ENCODE measurements at regions not wholly inside any gene's neighbourhood (a gene's known extent, or its start where the extent isn't known, plus 50 kb on each side); places are given as distances from the start of the nearest gene placed in this dataset.

DNA sequence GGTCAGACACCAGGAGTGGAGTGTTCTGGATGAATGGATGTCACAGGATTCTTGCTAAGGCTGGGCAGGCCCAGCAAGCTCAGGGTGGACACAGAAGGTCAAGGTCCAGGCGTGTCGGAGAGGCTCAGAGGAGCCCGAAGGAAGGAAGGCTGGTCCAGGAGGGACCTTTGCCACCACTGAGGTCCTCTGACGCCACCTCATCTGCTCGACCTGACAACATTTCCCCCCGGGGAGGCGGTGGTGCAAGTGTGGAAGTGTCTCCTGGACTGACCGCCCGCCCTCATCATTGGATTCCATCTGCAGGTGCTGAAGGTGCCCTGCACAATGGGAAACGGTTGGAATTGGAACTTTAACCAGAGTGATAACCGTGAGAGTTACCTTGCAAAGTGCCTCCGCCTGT, 124.6 kb downstream of the RTP5 start:
- H3K27me3 Mint-ChIP-seq (ENCODE audit: unreplicated experiment) = peaks cover 30% of the 10 kb centered on the region
- CTCF ChIA-PET = no interaction called here
- intact Hi-C loops (cut with micrococcal nuclease; ENCODE audit: unreplicated experiment) = no loop called here

GRCh38 chr2:241994556-241995213, 125.2 kb downstream of the RTP5 start:
- CTCF ChIA-PET = no interaction called here
- BruUV-seq (replicated peaks) = no TSS peak
- no peak for DNase-seq
- intact Hi-C loops (cut with micrococcal nuclease; ENCODE audit: unreplicated experiment) = no loop called here
- TF ChIP-seq, protein P1, sequence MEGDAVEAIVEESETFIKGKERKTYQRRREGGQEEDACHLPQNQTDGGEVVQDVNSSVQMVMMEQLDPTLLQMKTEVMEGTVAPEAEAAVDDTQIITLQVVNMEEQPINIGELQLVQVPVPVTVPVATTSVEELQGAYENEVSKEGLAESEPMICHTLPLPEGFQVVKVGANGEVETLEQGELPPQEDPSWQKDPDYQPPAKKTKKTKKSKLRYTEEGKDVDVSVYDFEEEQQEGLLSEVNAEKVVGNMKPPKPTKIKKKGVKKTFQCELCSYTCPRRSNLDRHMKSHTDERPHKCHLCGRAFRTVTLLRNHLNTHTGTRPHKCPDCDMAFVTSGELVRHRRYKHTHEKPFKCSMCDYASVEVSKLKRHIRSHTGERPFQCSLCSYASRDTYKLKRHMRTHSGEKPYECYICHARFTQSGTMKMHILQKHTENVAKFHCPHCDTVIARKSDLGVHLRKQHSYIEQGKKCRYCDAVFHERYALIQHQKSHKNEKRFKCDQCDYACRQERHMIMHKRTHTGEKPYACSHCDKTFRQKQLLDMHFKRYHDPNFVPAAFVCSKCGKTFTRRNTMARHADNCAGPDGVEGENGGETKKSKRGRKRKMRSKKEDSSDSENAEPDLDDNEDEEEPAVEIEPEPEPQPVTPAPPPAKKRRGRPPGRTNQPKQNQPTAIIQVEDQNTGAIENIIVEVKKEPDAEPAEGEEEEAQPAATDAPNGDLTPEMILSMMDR (IDR thresholded peaks at IDR 0.05; ENCODE audit: unreplicated experiment) = no peak
- H3K4me1 Mint-ChIP-seq (ENCODE audit: low read depth, unreplicated experiment) = no peaks in the 10 kb centered on the region
- no peaks in the 10 kb centered on the region for H3K36me3 Mint-ChIP-seq (ENCODE audit: insufficient read depth, unreplicated experiment)
- H3K4me3 Mint-ChIP-seq (ENCODE audit: low read depth, unreplicated experiment) = no peak overlapping the region
- no peak overlapping the region for H3K27ac Mint-ChIP-seq (ENCODE audit: unreplicated experiment)
- no peaks in the 10 kb centered on the region for H3K9me3 Mint-ChIP-seq (ENCODE audit: low read depth, unreplicated experiment)
- peaks cover 30% of the 10 kb centered on the region for H3K27me3 Mint-ChIP-seq (ENCODE audit: unreplicated experiment)

More for the DNA sequence above, 124.6 kb downstream of the RTP5 start:
- DNase-seq = no peak
- TF ChIP-seq, protein P1 (IDR thresholded peaks at IDR 0.05; ENCODE audit: unreplicated experiment) = no peak
- Mint-ChIP-seq H3K4me3 (ENCODE audit: low read depth, unreplicated experiment) (no peak overlapping the region), H3K4me1 (ENCODE audit: low read depth, unreplicated experiment) (no peaks in the 10 kb centered on the region), H3K27ac (ENCODE audit: unreplicated experiment) (no peak overlapping the region), H3K9me3 (ENCODE audit: low read depth, unreplicated experiment) (no peaks in the 10 kb centered on the region), H3K36me3 (ENCODE audit: insufficient read depth, unreplicated experiment) (no peaks in the 10 kb centered on the region)
- BruUV-seq (replicated peaks) = no TSS peak

- no TSS peak for BruUV-seq (replicated peaks)
- TF ChIP-seq, protein P1 (IDR thresholded peaks at IDR 0.05; ENCODE audit: unreplicated experiment) = no peak
- Mint-ChIP-seq H3K27me3 (ENCODE audit: unreplicated experiment) (peaks cover 37% of the 10 kb centered on the region), H3K27ac (ENCODE audit: unreplicated experiment) (no peak overlapping the region), H3K4me1 (ENCODE audit: low read depth, unreplicated experiment) (no peaks in the 10 kb centered on the region), H3K36me3 (ENCODE audit: insufficient read depth, unreplicated experiment) (no peaks in the 10 kb centered on the region), H3K4me3 (ENCODE audit: low read depth, unreplicated experiment) (no peak overlapping the region), H3K9me3 (ENCODE audit: low read depth, unreplicated experiment) (no peaks in the 10 kb centered on the region)
- DNase-seq = no peak
- intact Hi-C loops (cut with micrococcal nuclease; ENCODE audit: unreplicated experiment) = no loop called here
- CTCF ChIA-PET = no interaction called here
Observed at GRCh38 chr2:241996100-241996499, 126.6 kb downstream of the RTP5 start.

DNA sequence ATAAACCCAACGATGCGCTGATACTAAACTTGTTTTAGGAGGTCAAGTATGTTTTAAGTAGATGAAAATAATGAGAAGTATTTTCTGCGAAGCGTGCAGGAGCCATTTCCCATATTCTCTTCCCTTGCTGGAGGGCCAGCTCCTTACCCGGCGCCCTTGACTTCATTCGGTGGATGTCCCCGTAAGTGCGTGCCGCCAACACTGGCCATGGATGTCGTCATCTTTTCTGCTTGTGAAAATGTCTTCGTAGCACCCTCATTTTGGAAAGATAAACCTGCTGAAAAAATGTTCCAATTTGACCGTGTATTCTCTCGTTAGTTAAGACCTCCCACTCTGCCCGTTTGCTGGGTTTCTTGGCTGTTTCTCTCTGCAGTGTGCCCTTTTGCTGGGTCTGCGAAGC, 127.5 kb downstream of the RTP5 start:
- no peak for DNase-seq
- H3K9me3 Mint-ChIP-seq (ENCODE audit: low read depth, unreplicated experiment) = no peaks in the 10 kb centered on the region
- no peak overlapping the region for H3K27ac Mint-ChIP-seq (ENCODE audit: unreplicated experiment)
- BruUV-seq (replicated peaks) = no TSS peak
- peaks cover 43% of the 10 kb centered on the region for H3K27me3 Mint-ChIP-seq (ENCODE audit: unreplicated experiment)
- TF ChIP-seq, protein P1 (IDR thresholded peaks at IDR 0.05; ENCODE audit: unreplicated experiment) = no peak
- no peak overlapping the region for H3K4me3 Mint-ChIP-seq (ENCODE audit: low read depth, unreplicated experiment)
- intact Hi-C loops (cut with micrococcal nuclease; ENCODE audit: unreplicated experiment) = no loop called here
- no peaks in the 10 kb centered on the region for H3K36me3 Mint-ChIP-seq (ENCODE audit: insufficient read depth, unreplicated experiment)
- CTCF ChIA-PET = no interaction called here
- H3K4me1 Mint-ChIP-seq (ENCODE audit: low read depth, unreplicated experiment) = no peaks in the 10 kb centered on the region
